ENCODE measurements at regions not wholly inside any gene's neighbourhood (a gene's known extent, or its start where the extent isn't known, plus 50 kb on each side); places are given as distances from the start of the nearest gene placed in this dataset.

- no peak for DNase-seq
These were observed 474.7 kb upstream of the IL12A start for GRCh38 chr3:159513867-159514380.

DNA sequence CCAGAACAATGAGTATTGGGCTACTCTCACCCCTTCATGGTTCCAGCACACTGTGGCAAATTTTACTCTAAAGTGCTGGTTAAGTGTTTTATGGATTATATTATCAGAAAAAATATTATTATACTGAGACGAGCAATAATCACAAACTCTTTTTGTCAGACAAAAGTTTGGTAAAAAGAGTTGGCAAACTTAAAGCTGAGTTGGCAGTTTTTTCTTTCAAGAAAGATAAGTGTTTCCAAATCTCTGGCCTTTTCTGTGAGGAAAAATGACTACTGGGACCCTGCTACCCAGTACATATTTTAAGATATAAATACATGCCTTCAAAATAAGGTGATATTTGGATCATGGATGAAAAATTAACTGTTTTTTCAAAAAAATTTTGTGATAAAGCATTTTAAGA, 471.5 kb upstream of the IL12A start:
- no peak for DNase-seq

DNA sequence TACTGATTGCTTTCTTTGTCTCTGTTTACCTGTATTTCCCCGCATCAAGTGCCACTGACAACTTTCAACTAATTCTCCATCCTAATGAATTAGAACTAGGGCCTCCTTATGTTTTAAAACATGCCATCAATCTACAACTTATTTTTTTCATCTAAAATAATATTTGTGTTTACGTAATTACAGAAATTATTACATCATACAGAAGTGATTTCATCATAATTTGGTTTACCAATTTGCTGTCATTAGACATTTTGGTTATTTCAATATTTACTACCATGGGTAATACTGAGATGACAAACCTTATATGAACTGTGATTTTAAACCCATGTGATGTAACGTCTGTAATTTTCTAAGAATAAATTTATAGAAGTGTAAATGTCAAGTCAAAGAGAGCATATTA, 468.0 kb upstream of the IL12A start:
- DNase-seq: no peak

DNA sequence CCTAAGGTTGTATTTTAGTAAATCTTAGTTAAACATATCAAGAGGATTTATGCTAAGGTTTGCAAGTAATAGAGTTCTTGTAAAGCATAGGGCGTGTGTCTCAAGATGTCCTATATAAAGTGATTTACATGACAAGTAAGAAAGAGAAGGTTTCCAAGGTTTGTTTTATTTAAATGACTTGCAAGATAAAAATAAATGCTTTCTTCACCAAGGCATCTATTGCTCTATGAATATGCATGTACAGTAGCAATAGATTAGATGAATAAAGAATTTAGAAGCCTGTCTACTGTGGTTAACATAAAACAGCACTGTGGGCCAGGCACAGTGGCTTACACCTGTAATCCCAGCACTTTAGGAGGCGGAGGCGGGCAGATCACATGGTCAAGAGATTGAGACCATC, 466.4 kb upstream of the IL12A start:
- no peak for DNase-seq

DNA sequence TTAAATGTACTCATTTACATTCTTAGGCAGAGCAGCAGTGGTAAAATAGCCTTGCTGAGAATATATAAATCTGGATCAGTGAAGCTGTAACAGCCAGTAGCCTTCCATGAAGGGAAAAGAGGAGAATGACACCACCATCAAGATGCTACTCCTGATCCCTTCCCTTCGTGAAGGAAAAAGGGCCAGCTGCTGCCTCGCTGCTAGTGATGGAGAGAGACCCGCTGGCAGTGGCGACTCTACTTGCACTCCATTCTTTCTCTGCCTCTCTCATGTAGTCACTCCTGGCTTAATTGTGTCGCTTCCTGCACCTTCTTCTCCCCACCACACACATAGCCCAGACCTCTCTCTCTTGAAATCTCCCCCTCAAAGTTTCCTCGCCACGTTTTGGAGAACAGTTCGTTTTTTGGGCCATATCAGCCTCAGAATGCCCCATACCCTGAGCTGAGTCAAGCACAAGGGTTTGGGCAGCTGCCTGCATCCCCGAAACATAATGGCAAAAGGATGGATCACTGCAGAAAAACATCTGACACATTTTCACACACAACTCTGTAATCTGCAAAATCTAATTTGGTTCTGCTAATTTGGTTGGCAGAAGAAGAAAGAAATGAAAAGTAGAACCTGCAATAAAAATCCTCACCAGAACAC, 460.3 kb upstream of the IL12A start:
- peak in 2 of 56 donors; percentile 13 to 39 for DNase-seq

- DNase-seq: no peak
These were observed 456.1 kb upstream of the IL12A start for GRCh38 chr3:159532577-159532976.

DNA sequence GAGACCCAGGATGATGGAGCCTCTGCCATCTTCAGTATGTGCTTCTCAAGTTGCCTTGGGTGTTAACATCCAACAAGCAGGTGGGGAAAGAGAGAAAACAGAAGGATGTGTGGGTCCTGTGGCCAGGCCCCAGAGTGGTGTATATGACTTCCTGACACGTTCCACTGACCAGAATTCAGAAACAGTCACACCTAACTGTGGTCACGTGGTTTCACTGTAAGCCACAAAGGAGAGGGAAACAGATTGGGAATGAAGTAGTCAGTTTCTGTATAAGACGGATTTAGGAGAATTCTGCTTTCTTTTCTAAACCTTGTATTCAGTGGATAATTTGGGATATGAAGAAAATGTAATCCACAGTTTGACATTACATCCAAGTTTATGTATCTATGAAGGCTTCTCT, 454.1 kb upstream of the IL12A start:
- DNase-seq: no peak

DNA sequence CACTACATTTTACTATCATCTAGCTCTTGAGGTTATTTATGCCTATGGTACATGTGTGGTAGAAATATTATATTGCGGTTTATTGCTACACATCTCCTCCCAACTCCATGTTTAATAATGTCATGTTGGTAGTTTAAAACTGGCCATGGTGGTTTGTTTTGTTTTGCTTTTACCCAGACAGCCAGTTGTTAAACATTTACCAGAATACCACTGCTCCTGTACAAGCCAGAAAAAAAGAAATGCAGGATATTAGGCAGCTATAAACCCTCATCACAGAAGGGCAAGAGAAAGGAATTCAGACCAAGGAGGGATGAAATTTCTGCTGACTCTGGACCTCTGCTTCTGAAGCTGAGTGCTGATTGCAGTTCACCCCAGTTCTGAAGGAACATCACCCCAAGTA, 451.8 kb upstream of the IL12A start:
- DNase-seq: no peak

GRCh38 chr3:159538507-159538906, 450.1 kb upstream of the IL12A start:
- DNase-seq: no peak

DNA sequence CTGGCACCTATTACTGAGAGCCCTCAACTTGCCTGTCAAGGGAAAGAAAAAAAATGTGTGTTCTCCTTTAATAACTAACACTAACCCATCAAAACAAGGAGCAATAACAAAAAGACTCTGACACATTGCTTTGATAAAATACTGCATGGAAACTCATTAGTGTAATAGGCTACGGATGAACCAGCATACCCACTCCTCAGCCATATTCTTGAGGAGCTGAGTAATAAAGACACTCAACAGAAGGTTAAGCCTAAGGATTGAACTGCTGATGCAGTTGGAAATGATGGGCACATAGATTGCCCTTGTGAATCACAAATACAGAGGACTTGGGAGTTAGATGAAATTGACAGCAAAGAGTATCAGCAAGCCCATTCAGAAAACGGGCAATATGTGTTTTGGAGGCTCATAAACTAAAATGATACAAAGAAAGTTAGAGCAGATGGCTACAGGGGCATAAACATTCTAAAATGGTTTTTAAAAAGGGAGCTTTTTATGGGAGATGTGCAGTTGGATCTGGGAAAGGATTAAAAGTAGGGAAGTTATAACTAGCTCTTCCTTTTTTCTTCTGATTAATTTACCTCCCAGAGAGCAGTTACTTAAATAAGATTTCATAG, 447.6 kb upstream of the IL12A start:
- DNase-seq: no peak

- DNase-seq: no peak
These were observed 439.8 kb upstream of the IL12A start for GRCh38 chr3:159548675-159549335.

GRCh38 chr3:159555205-159555604, 433.4 kb upstream of the IL12A start:
- no peak for DNase-seq

DNA sequence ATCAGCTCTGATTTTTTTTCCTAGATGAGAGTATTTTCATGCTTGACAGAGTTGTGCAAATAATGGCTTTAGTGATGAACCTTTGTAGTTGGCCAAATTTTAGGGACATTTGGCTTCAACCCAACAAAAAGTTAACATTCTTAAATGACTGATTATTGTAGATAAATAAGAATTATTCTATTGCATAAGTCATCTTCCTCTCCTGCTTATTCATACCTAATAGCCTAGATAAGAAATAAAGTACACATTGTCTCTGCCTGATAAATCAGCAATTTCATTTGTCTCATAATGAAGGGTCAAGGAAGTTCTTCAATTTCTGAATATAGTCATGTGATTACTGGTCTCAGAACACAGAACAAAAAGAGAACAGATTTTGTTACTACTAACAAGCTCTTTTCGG, 428.9 kb upstream of the IL12A start:
- no peak for DNase-seq

GRCh38 chr3:159560214-159560979, 428.2 kb upstream of the IL12A start:
- DNase-seq: no peak

GRCh38 chr3:159565313-159565712, 423.3 kb upstream of the IL12A start:
- DNase-seq: no peak

- no peak for DNase-seq
These were observed 405.0 kb upstream of the IL12A start for GRCh38 chr3:159583662-159584061.

DNA sequence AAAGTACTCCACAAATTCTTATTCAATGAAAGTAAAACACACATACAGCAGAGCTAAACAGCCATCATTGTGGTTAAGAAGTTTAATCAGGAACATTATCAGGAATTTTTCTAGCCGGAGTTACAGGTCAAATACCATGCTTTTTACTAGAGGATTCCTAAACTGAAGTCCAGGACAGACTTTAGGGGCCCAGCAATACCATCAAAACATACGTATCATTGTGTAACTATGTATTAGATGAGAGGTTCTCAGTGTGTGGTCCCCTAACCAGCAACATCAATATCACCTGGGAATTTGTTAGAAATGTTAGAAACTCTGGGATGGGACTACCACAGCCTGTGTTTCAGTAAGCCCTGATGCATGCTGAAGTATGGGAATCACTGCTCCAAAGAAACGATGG, 404.2 kb upstream of the IL12A start:
- no peak for DNase-seq

DNA sequence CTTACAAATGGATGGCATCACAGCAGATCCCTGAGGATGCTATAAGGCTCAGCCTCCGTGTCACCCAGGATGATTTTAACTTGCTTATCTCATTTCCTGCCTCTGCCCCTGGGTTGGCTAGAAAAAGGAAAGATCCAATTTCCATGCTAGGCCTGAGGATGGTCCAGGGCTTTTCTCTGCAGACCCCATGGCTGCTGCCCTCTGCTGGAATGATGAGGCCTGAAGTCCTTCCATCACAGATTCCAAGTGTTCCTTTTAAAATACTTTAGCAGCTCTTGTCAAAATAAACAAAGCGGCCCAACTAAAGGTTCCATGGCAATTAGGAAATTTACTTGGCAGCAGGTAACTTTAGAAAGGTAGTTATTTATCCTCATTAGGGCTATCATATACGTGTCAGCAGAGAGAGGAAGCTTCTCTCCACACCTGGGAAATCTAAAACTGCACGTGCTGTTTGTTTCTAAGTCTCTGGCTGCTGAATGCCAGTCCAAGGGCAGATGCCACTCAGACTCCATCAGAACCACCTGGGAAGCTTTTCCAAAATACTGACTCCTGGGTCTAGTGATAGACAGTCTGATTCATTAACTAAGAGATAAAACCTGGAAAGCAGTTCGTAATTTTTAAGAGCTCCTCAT, 401.9 kb upstream of the IL12A start:
- DNase-seq: peak in 12 of 56 donors; percentile 1 to 50 (median 11)

DNA sequence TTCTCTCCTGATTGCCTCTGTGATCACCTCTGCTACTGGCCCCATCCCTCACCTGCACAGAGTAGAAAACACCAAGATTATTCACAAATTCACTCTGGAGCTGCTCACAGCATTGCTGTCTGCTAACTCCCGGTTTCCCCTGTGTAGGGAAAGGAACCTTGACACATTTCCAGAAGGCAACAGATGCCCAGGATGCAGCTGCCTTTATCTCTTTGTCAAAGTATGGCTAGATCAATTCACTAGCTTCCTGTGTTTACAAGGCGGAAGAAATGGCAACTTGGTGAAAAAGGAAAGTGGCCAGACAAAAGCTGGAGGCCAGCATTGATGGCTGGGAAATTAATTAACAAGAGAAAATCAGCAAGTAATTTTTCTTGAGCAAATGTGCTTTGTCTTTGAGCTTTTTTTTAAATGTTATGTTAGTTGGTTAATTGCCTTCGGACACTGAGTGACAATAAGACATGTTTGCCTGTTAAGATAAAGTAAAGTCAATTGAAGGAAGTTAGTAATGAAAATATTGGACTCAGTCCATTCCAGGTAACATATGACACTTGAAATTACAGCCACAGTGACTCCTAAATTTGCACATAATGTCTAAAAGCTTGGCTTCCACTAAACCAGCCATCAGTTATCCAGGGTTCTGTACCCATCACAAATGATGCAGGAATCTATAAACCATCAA, 394.6 kb upstream of the IL12A start:
- DNase-seq: no peak

DNA sequence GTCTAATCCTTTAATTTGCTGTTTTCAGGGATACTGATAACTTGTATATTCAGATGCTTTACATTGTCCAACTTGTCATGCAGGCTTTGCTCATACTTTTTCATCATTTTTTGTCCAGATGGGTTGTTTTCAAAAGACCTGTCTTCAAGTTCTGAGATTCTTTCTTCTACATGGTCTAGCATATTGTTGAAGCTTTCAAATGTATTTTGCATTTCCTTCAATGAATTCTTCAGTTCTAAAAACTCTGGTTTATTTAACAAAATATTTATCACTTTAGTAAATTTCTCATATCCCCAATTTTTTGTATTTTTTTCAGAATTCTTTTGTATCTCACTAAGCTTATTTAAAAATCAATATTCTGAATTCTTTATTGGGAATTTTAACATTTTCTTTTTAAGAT, 388.3 kb upstream of the IL12A start:
- no peak for DNase-seq

- DNase-seq: no peak
These were observed 384.5 kb upstream of the IL12A start for GRCh38 chr3:159604151-159604581.
